ENCODE measurements at regions not wholly inside any gene's neighbourhood (a gene's known extent, or its start where the extent isn't known, plus 50 kb on each side); places are given as distances from the start of the nearest gene placed in this dataset.
"Not testable (repeated sequence)": the region's sequence is repeated elsewhere in the genome, so short reads cannot be mapped to it uniquely, and the experiment has no call there.

- not testable (repeated sequence) for TF ChIP-seq CTCF (conservative IDR thresholded peaks at IDR 0.05); ZFX (IDR thresholded peaks at IDR 0.05)
Measured at GRCh38 chr15:31440216-31440615, 113.6 kb downstream of the KLF13 start.

Data from C4-2B (cell line).